HG03064 (cell line): ENCODE measurements at regions not wholly inside any gene's neighbourhood (a gene's known extent, or its start where the extent isn't known, plus 50 kb on each side); places are given as distances from the start of the nearest gene placed in this dataset.
"Not testable (repeated sequence)": the region's sequence is repeated elsewhere in the genome, so short reads cannot be mapped to it uniquely, and the experiment has no call there.

Source experiments
- ATAC-seq: cut with Tn5 transposase; IDR thresholded peaks from one replicate; pipeline ENCODE4 v1.9.1; 2021; ENCODE audit warnings: low read depth; ENCODE audit not compliant: unreplicated experiment

GRCh38 chr7:69395061-69395714 is 203.1 kb upstream of the AUTS2 start:
- ATAC-seq, result no peak

GRCh38 chr7:69398986-69399385 is 199.3 kb upstream of the AUTS2 start:
- ATAC-seq, result no peak

DNA sequence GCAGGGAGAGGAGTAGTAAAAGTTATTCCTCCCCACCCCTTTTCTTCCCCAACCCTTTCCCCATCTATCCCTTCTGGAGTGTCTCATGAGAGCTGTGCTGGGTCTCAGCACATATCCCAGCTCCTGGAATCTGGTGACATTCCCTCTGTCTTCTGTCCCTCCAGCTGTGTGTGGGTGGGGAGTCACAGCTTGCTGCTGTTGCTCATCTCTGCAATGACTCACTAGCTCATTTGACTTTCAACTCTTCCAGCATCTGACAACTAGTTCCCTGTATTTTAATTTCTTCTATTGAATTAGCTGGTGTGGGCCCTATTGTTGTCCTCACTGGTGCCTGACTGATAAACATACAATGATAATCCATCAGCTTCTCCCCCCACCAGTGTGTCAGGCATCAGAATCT is 198.9 kb upstream of the AUTS2 start:
- ATAC-seq, result no peak

- no peak for ATAC-seq
Measured at GRCh38 chr7:69402696-69403095, 195.6 kb upstream of the AUTS2 start.

- ATAC-seq, result no peak
Measured at GRCh38 chr7:69403169-69403568, 195.1 kb upstream of the AUTS2 start.

DNA sequence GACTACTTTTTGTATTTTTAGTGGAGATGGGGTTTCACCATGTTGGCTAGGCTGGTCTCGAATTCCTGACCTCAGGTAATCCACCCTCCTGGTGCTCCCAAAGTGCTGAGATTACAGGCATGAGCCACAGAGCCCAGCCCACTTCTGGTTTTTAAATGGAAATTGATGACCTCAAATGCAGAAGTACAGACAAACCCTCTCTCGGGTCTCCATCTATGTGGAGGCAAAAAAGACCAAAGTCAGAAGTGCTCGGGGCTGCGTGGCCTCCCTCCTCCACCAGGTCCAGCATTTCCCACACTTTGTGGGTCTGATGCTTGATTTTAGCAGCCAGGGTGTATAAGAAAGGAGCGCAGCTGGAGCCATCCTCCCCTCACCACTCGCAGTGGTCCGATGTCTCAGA is 187.3 kb upstream of the AUTS2 start:
- no peak for ATAC-seq

DNA sequence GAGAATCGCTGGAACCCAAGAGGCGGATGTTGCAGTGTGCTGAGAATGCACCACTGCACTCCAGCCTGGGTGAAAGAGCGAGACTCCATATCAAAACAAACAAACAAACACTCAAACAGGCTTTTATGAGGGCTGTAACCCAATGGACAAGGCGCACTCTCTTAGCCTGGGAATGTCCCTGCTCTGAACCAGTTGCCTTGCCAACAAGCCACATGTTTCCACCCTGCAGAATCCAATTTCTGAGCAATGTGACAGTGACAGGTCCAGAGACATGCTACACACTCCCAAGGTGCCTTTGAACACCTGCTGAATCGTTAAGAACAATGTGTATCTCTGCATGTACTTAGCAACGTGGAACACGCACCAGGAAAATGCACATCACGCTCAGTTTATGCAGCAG is 186.8 kb upstream of the AUTS2 start:
- ATAC-seq, result no peak

DNA sequence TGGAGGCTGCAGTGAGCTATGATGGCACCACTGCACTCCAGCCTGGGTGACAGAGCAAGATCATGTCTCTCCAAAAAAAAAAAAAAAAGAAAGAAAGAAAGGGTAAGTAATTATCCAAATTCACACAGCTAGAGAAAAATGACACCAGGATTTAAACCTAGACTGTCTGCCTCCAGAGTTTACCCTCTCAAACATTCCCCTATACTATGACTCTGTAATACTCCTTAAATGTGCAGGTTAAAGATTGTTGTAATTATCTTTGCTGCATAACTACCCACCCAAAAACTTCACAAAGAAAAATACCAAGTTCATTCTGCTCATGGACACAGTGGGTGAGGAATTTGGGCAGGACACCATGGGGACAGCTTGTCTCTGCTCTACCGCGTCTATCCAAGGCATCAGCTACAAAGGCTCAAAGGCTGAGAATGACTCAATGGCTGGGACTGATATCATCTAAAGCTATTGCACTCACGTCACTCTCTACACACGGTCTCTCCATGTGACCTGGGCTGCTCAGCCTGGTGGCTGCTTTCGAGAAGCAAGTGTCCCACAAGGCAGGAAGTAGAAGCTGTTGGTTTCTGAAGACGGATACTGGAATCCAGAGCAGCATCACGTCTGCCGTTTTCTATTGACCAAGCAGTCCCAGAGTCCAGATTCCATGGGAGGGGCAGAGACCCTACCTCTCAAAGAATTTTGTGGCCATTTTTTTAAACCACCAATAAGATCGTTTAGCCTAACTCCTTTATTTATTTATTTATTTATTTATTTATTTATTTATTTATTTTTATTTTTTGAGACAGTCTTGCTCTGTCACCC is 185.7 kb upstream of the AUTS2 start:
- peak; percentile 79 for ATAC-seq

- ATAC-seq, result no peak
Measured at GRCh38 chr7:69414555-69414954, 183.7 kb upstream of the AUTS2 start.

DNA sequence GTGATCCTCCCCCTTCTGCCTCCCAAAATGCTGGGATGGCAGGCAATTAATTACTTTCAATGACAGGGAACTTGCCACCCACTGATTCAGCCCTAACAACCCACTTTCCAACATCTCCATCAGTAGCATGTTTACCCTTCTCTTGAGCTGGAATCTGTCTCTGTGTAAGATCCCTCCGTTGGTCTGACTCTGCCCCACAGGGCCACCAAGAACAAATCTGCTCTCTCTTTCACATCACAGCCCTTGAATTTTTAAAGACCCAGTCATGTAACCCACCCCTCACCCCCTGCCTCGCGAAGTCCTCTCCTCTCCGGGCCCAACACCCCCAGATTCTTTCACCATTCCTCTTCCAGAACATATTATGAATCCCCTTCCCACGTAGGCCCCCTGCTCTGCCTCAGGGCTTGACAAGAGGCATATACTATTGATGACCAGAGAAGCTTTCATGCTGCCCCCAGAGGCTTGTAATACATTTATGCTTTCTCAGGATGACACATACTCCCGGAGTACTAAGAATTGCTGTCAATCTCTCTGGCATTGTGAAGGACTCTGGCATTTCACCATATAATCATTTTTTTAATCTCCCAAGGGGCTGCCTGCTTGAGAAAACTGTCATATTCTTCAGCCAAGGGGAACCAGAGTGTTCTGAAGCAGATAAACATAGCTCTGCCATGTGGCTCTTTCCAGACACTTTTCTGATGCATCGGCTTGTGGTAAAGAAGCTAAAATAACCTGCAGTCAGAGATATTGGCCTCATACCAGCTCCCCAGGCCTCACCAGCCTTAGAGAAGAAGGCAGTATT is 179.2 kb upstream of the AUTS2 start:
- ATAC-seq, result no peak

GRCh38 chr7:69419934-69420333 is 178.3 kb upstream of the AUTS2 start:
- ATAC-seq, result peak; percentile 57

- ATAC-seq, result no peak
Measured at GRCh38 chr7:69422574-69422985, 175.7 kb upstream of the AUTS2 start.

DNA sequence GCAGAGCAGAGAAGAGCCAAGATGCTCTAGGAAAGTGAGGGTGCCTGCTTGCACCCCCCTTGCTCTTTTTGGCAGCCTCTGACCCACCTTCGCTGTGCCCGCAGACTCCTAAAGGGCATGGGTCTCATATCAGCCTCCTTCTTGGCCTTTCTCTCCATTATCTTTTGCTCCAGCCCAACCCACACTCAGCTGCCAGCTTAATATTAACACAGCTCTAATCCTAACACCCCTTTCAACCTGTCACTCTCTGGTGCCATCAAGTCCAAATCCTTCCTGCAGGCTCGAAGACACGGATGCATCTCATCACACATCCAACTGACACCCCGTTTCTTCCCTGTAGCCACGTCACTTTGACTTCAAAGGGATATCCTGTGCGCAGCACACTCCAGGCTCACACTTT is 171.6 kb upstream of the AUTS2 start:
- no peak for ATAC-seq

- no peak for ATAC-seq
Measured at GRCh38 chr7:69428089-69428488, 170.2 kb upstream of the AUTS2 start.

- no peak for ATAC-seq
Measured at GRCh38 chr7:69429911-69430383, 168.3 kb upstream of the AUTS2 start.

GRCh38 chr7:69430384-69431021 is 167.8 kb upstream of the AUTS2 start:
- ATAC-seq, result no peak

GRCh38 chr7:69431626-69432025 is 166.6 kb upstream of the AUTS2 start:
- ATAC-seq, result no peak

- not testable (repeated sequence) for ATAC-seq
Measured at GRCh38 chr7:69432276-69432675, 166.0 kb upstream of the AUTS2 start.

- no peak for ATAC-seq
Measured at GRCh38 chr7:69433081-69433480, 165.2 kb upstream of the AUTS2 start.

- no peak for ATAC-seq
Measured at GRCh38 chr7:69434398-69434815, 163.9 kb upstream of the AUTS2 start.

DNA sequence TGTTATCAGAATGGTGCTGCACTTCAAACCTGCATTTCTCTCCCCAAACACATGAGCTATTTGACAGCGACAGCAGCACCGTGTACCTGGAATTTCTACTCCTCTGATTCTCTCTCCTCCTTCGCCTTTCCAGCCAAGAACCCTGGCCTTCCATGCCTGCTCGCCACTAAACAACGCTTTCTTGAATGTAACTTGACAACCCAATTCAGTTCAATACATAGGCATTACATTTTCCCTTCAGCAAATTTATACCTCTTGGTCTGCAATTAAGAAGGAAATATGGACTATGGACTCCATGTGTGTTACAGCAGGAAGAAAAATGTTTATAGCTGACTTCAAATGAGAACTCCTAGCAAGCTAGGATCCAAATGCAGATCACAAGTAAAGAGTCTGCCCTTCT is 162.6 kb upstream of the AUTS2 start:
- ATAC-seq, result no peak
